ENCODE measurements at regions not wholly inside any gene's neighbourhood (a gene's known extent, or its start where the extent isn't known, plus 50 kb on each side); places are given as distances from the start of the nearest gene placed in this dataset.

DNA sequence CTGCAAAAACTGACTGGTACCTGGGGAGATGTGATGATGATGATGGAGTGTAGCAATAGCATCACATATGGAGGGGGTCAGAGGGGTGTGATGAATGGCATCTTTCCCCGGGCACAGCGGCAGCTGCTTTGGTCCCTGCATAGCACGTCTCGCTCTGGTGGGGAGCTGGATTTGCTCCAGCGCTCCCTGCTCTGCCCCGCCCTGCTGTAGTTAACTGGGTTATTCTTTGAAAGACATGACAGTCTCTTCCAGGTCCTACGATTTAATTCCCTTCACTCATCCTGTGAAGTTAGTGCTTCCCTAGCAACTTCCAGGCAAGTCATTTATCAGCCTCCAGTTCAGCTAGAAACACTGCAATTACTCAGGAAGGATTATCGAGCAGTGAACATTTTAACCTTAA lies 463.1 kb downstream of the TSN start:
- TF ChIP-seq, protein P1, sequence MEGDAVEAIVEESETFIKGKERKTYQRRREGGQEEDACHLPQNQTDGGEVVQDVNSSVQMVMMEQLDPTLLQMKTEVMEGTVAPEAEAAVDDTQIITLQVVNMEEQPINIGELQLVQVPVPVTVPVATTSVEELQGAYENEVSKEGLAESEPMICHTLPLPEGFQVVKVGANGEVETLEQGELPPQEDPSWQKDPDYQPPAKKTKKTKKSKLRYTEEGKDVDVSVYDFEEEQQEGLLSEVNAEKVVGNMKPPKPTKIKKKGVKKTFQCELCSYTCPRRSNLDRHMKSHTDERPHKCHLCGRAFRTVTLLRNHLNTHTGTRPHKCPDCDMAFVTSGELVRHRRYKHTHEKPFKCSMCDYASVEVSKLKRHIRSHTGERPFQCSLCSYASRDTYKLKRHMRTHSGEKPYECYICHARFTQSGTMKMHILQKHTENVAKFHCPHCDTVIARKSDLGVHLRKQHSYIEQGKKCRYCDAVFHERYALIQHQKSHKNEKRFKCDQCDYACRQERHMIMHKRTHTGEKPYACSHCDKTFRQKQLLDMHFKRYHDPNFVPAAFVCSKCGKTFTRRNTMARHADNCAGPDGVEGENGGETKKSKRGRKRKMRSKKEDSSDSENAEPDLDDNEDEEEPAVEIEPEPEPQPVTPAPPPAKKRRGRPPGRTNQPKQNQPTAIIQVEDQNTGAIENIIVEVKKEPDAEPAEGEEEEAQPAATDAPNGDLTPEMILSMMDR (IDR thresholded peaks at IDR 0.05; ENCODE audit: low read depth, low read length, poor library complexity, severe bottlenecking) = no peak
- no peak for TF ChIP-seq EZH2phosphoT487 (IDR thresholded peaks at IDR 0.05; ENCODE audit: borderline replicate concordance, low read length)
- H3K27me3 ChIP-seq (ENCODE audit: control insufficient read depth, low read length) = no peaks in the 10 kb centered on the region
- no peak overlapping the region for H3K27ac ChIP-seq (ENCODE audit: low read depth, low read length)
- H3K4me2 ChIP-seq (ENCODE audit: low read length) = no peak overlapping the region
- no peaks in the 10 kb centered on the region for H3F3A ChIP-seq (ENCODE audit: control insufficient read depth, insufficient read depth)
- no peak overlapping the region for H3K4me3 ChIP-seq (ENCODE audit: low read length)
- H3K9me3 ChIP-seq (ENCODE audit: control insufficient read depth, insufficient read depth, low read length) = no peaks in the 10 kb centered on the region
- no peaks in the 10 kb centered on the region for H4K20me1 ChIP-seq (ENCODE audit: control insufficient read depth, insufficient read depth, low read depth, low read length)
- no peaks in the 10 kb centered on the region for H3K4me1 ChIP-seq (ENCODE audit: control insufficient read depth, low read length)
- no peaks in the 10 kb centered on the region for H3K36me3 ChIP-seq (ENCODE audit: control insufficient read depth, low read length)
- no peaks in the 10 kb centered on the region; the same call in 1 of the 2 replicates for H3K9me2 ChIP-seq (replicated peaks; ENCODE audit: control insufficient read depth, low read length)
- no peaks in the 10 kb centered on the region for H3K79me2 ChIP-seq (ENCODE audit: control insufficient read depth, low read length)

DNA sequence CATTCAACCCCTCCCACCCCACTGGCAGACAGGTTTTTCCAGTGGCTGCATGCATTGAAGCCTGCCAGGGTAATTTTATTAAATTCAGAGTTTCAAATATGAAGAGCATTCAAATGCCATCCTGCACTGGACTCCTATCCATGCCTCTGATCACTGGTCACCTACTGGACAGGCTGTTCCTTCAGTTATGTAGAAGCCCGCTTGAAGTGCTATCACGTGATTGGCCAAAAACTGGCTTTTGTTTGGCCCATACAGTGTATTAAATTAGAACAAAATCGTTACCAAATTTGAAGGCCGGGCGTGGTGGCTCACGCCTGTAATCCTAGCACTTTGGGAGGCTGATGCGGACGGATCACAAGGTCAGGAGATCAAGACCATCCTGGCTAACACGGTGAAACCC lies 464.1 kb downstream of the TSN start:
- H3K36me3 ChIP-seq (ENCODE audit: control insufficient read depth, low read length) = no peaks in the 10 kb centered on the region
- no peak overlapping the region for H3K27ac ChIP-seq (ENCODE audit: low read depth, low read length)
- H3F3A ChIP-seq (ENCODE audit: control insufficient read depth, insufficient read depth) = no peaks in the 10 kb centered on the region
- H3K4me2 ChIP-seq (ENCODE audit: low read length) = no peak overlapping the region
- no peaks in the 10 kb centered on the region for H3K9me3 ChIP-seq (ENCODE audit: control insufficient read depth, insufficient read depth, low read length)
- peaks cover 3% of the 10 kb centered on the region; the same call in 1 of the 2 replicates for H3K27me3 ChIP-seq (ENCODE audit: control insufficient read depth, low read length)
- no peaks in the 10 kb centered on the region for H3K4me1 ChIP-seq (ENCODE audit: control insufficient read depth, low read length)
- no peaks in the 10 kb centered on the region for H4K20me1 ChIP-seq (ENCODE audit: control insufficient read depth, insufficient read depth, low read depth, low read length)
- H3K79me2 ChIP-seq (ENCODE audit: control insufficient read depth, low read length) = no peaks in the 10 kb centered on the region
- no peaks in the 10 kb centered on the region; the same call in 1 of the 2 replicates for H3K9me2 ChIP-seq (replicated peaks; ENCODE audit: control insufficient read depth, low read length)
- TF ChIP-seq EZH2phosphoT487 (IDR thresholded peaks at IDR 0.05; ENCODE audit: borderline replicate concordance, low read length) = no peak
- TF ChIP-seq, protein P1 (IDR thresholded peaks at IDR 0.05; ENCODE audit: low read depth, low read length, poor library complexity, severe bottlenecking) = no peak
- H3K4me3 ChIP-seq (ENCODE audit: low read length) = no peak overlapping the region

DNA sequence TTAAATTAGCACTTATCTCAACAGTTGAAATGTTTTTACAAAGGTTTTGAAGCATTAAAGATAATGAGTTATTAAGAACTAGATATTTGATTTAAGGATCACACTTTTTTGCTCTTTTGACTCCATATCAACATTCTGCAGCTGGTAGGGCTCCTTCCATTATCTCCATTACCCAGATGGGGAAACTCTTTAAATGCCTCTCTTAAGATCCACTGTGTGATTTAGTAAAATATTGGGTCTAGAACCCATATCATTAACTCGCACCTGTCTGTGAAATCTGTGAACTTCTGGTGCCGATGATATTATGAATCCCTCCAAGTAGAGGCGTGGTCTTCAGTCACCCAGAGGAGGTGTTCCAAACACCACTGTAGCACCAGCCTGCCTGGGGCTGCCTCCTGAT lies 466.2 kb downstream of the TSN start:
- H4K20me1 ChIP-seq (ENCODE audit: control insufficient read depth, insufficient read depth, low read depth, low read length) = no peaks in the 10 kb centered on the region
- peaks cover 3% of the 10 kb centered on the region; the same call in 1 of the 2 replicates for H3K27me3 ChIP-seq (ENCODE audit: control insufficient read depth, low read length)
- no peaks in the 10 kb centered on the region for H3K4me1 ChIP-seq (ENCODE audit: control insufficient read depth, low read length)
- no peak overlapping the region for H3K4me3 ChIP-seq (ENCODE audit: low read length)
- H3K79me2 ChIP-seq (ENCODE audit: control insufficient read depth, low read length) = no peaks in the 10 kb centered on the region
- H3K9me3 ChIP-seq (ENCODE audit: control insufficient read depth, insufficient read depth, low read length) = no peaks in the 10 kb centered on the region
- no peak overlapping the region for H3K4me2 ChIP-seq (ENCODE audit: low read length)
- H3F3A ChIP-seq (ENCODE audit: control insufficient read depth, insufficient read depth) = no peaks in the 10 kb centered on the region
- no peak overlapping the region for H3K27ac ChIP-seq (ENCODE audit: low read depth, low read length)
- no peaks in the 10 kb centered on the region; the same call in 1 of the 2 replicates for H3K9me2 ChIP-seq (replicated peaks; ENCODE audit: control insufficient read depth, low read length)
- no peaks in the 10 kb centered on the region for H3K36me3 ChIP-seq (ENCODE audit: control insufficient read depth, low read length)
- TF ChIP-seq, protein P1 (IDR thresholded peaks at IDR 0.05; ENCODE audit: low read depth, low read length, poor library complexity, severe bottlenecking) = no peak
- no peak for TF ChIP-seq EZH2phosphoT487 (IDR thresholded peaks at IDR 0.05; ENCODE audit: borderline replicate concordance, low read length)
